ENCODE measurements at regions not wholly inside any gene's neighbourhood (a gene's known extent, or its start where the extent isn't known, plus 50 kb on each side); places are given as distances from the start of the nearest gene placed in this dataset.

DNA sequence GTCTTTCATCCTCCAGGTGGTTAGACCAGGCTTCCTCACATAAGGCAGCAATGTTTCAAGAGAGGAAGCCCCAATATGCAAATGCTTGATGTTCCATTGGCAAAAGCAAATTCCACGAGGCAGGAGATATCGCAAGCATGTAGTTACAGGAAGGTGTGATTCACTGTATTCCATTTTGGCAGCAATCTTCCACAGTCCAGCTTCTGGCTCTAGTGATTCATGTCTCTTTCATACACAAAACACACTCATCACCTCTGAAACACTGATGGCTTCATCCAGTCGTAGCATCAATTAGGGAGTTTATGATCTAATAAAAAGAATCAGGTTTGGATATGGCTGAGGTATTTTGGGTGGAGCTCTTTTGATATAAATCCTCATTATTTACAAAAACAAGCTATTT, 552.2 kb upstream of the RIOK2 start:
- TF ChIP-seq, protein P1, sequence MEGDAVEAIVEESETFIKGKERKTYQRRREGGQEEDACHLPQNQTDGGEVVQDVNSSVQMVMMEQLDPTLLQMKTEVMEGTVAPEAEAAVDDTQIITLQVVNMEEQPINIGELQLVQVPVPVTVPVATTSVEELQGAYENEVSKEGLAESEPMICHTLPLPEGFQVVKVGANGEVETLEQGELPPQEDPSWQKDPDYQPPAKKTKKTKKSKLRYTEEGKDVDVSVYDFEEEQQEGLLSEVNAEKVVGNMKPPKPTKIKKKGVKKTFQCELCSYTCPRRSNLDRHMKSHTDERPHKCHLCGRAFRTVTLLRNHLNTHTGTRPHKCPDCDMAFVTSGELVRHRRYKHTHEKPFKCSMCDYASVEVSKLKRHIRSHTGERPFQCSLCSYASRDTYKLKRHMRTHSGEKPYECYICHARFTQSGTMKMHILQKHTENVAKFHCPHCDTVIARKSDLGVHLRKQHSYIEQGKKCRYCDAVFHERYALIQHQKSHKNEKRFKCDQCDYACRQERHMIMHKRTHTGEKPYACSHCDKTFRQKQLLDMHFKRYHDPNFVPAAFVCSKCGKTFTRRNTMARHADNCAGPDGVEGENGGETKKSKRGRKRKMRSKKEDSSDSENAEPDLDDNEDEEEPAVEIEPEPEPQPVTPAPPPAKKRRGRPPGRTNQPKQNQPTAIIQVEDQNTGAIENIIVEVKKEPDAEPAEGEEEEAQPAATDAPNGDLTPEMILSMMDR (conservative IDR thresholded peaks at IDR 0.05; ENCODE audit: low read depth, low read length), result no peak
- no peak for TF ChIP-seq EZH2 (IDR thresholded peaks at IDR 0.05; ENCODE audit: borderline replicate concordance, low read depth, low read length, poor library complexity, severe bottlenecking)
